ENCODE measurements at regions not wholly inside any gene's neighbourhood (a gene's known extent, or its start where the extent isn't known, plus 50 kb on each side); places are given as distances from the start of the nearest gene placed in this dataset.

- DNase-seq (ENCODE audit: low spot score), result no peak
- H3K9me3 ChIP-seq, result no peaks in the 10 kb centered on the region
- TF ChIP-seq CTCF (IDR thresholded peaks at IDR 0.05), result no peak
- H3K4me3 ChIP-seq, result no peak overlapping the region
- H3K27me3 ChIP-seq, result no peaks in the 10 kb centered on the region
- H3K36me3 ChIP-seq, result no peaks in the 10 kb centered on the region
- H3K4me1 ChIP-seq, result no peaks in the 10 kb centered on the region
- no peak overlapping the region for H3K27ac ChIP-seq
Observed at GRCh38 chr9:16951502-16951901, 81.0 kb upstream of the BNC2 start.

GRCh38 chr9:16950051-16950450, 79.6 kb upstream of the BNC2 start:
- no peak for TF ChIP-seq CTCF (IDR thresholded peaks at IDR 0.05)
- Histone ChIP-seq H3K4me3 (no peak overlapping the region), H3K27ac (no peak overlapping the region), H3K27me3 (no peaks in the 10 kb centered on the region), H3K9me3 (no peaks in the 10 kb centered on the region), H3K4me1 (no peaks in the 10 kb centered on the region), H3K36me3 (no peaks in the 10 kb centered on the region)
- no peak for DNase-seq (ENCODE audit: low spot score)

GRCh38 chr9:16930578-16930977, 60.1 kb upstream of the BNC2 start:
- Histone ChIP-seq H3K27me3 (no peaks in the 10 kb centered on the region), H3K27ac (no peak overlapping the region), H3K9me3 (no peaks in the 10 kb centered on the region), H3K4me1 (no peaks in the 10 kb centered on the region), H3K4me3 (no peak overlapping the region), H3K36me3 (no peaks in the 10 kb centered on the region)
- DNase-seq (ENCODE audit: low spot score), result no peak
- no peak for TF ChIP-seq CTCF (IDR thresholded peaks at IDR 0.05)

- Histone ChIP-seq H3K27ac (no peak overlapping the region), H3K9me3 (no peaks in the 10 kb centered on the region), H3K4me3 (no peak overlapping the region), H3K4me1 (no peaks in the 10 kb centered on the region), H3K36me3 (no peaks in the 10 kb centered on the region), H3K27me3 (no peaks in the 10 kb centered on the region)
- no peak for TF ChIP-seq CTCF (IDR thresholded peaks at IDR 0.05)
- no peak for DNase-seq (ENCODE audit: low spot score)
Observed at GRCh38 chr9:16928179-16928945, 57.9 kb upstream of the BNC2 start.

- no peaks in the 10 kb centered on the region for H3K36me3 ChIP-seq
- no peak for TF ChIP-seq CTCF (IDR thresholded peaks at IDR 0.05)
- no peak overlapping the region for H3K27ac ChIP-seq
- DNase-seq (ENCODE audit: low spot score), result no peak
- no peak overlapping the region for H3K4me3 ChIP-seq
- H3K4me1 ChIP-seq, result no peaks in the 10 kb centered on the region
- H3K9me3 ChIP-seq, result no peaks in the 10 kb centered on the region
- no peaks in the 10 kb centered on the region for H3K27me3 ChIP-seq
Observed at GRCh38 chr9:16925426-16925825, 55.0 kb upstream of the BNC2 start.
